Ovary (tissue), 7 donors: ENCODE measurements at regions not wholly inside any gene's neighbourhood (a gene's known extent, or its start where the extent isn't known, plus 50 kb on each side); places are given as distances from the start of the nearest gene placed in this dataset.
"Not testable (repeated sequence)": the region's sequence is repeated elsewhere in the genome, so short reads cannot be mapped to it uniquely, and the experiment has no call there.

Experiments
- DNase-seq, 5 donors: peaks; one replicate each; pipeline ENCODE4 v3.0.0-alpha.2; 2019 to 2020
- H3K27ac ChIP-seq, 2 donors: fragments of 200-600 bp; one replicate each; pipeline versions ENCODE4 v1.5.1 to v1.8.0; 2019 to 2022
- H3K27me3 ChIP-seq: fragments of 200-600 bp; one replicate; pipeline ENCODE4 v1.8.0; 2022
- H3K36me3 ChIP-seq: fragments of 200-600 bp; sonication (generic); one replicate; pipeline ENCODE4 v1.5.1; 2019
- H3K4me1 ChIP-seq: one replicate; pipeline ENCODE4 v1.8.1; 2013; ENCODE audit warnings: mild to moderate bottlenecking, moderate library complexity; ENCODE audit not compliant: insufficient read depth
- H3K4me3 ChIP-seq: fragments of 200-600 bp; sonication (generic); one replicate; pipeline ENCODE4 v1.5.1; 2017
- H3K9me3 ChIP-seq, 2 donors: fragments of 200-600 bp in 1 of 2; sonication (generic) in 1 of 2; one replicate each; pipeline versions ENCODE4 v1.5.1 to v1.8.1; 2013 to 2019; ENCODE audit warnings: mild to moderate bottlenecking in 1 of 2, moderate library complexity in 1 of 2
- EP300 ChIP-seq: sonication (generic); formaldehyde crosslinking; IDR thresholded peaks from one replicate; pipeline ENCODE4 v1.6.1; 2017; ENCODE audit warnings: antibody characterized with exemption
- POLR2A ChIP-seq: fragments of 450-650 bp; IDR thresholded peaks from one replicate; pipeline ENCODE4 v1.6.1; 2017; ENCODE audit warnings: antibody characterized with exemption, mild to moderate bottlenecking, moderate library complexity
- WGBS, 3 donors: extraction: QIAGEN DNeasy Blood & Tissue Kit in 1 of 3; methylation state at CpG; one replicate each; pipeline versions ENCODE4 v1.1.5 to v1.1.7; 2013 to 2017; 5-methylcytosine and 5-hydroxymethylcytosine counted together
- intact Hi-C, 4 donors: fragments of 100-400 bp; cut with DNase I; formaldehyde crosslinking; loops; one replicate each; pipeline versions ENCODE4 v1.11.0 to v1.15.1; 2022 to 2023
- TF ChIP-seq, protein P1 (sequence below), 3 donors: fragments of 450-650 bp in 2 of 3; fragments of 200-600 bp in 1 of 3; IDR thresholded peaks; one replicate each; pipeline versions ENCODE4 v1.5.1 to v1.8.0; 2016 to 2022; ENCODE audit warnings: antibody characterized with exemption in 3 of 3, mild to moderate bottlenecking in 1 of 3
- donor health status: DM: no; HTN: no; CAD: no; lungs with moderate emphysema.
- donor health status: DM: no; HTN: no; CAD: no.
- donor health status: Bipolar disorder and iron deficiency.
- donor health status: DM: no; HTN: no; CAD: no.
- donor health status: DM: yes; HTN: yes; CAD: no.

DNA sequence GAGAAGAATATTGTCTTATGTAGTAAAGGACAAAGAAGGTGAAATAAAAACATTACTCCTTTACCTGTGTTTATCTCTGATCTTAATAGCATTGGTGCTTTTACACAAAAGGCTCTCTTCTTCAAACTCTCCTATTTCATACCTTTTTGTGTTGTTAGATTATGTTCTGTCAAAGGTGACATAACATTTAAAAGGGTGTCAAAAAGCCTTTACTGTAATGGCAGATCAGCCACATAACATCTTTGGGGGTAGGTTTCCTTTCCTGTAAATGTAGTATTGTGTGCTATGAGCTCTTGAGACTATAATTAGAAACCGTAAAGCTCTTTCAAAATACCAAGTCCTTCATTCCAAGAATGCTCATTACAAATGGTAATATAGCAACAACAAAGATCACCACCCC is 400.1 kb downstream of the LNPK start:
- intact Hi-C loops, result no loop called here
- Histone ChIP-seq H3K9me3 (no peaks in the 10 kb centered on the region), H3K27me3 (no peaks in the 10 kb centered on the region), H3K36me3 (no peaks in the 10 kb centered on the region), H3K4me3 (no peak overlapping the region), H3K4me1 (no peaks in the 10 kb centered on the region), H3K27ac (no peak overlapping the region)
- no peak for DNase-seq
- TF ChIP-seq EP300 (no peak), POLR2A (no peak)
- TF ChIP-seq, protein P1, sequence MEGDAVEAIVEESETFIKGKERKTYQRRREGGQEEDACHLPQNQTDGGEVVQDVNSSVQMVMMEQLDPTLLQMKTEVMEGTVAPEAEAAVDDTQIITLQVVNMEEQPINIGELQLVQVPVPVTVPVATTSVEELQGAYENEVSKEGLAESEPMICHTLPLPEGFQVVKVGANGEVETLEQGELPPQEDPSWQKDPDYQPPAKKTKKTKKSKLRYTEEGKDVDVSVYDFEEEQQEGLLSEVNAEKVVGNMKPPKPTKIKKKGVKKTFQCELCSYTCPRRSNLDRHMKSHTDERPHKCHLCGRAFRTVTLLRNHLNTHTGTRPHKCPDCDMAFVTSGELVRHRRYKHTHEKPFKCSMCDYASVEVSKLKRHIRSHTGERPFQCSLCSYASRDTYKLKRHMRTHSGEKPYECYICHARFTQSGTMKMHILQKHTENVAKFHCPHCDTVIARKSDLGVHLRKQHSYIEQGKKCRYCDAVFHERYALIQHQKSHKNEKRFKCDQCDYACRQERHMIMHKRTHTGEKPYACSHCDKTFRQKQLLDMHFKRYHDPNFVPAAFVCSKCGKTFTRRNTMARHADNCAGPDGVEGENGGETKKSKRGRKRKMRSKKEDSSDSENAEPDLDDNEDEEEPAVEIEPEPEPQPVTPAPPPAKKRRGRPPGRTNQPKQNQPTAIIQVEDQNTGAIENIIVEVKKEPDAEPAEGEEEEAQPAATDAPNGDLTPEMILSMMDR (IDR thresholded peaks at IDR 0.05), result no peak
- 74 to 86% (median 77%) methylated on average over 1 of the region's 1 CpG for whole genome bisulfite sequencing, 3 donors

DNA sequence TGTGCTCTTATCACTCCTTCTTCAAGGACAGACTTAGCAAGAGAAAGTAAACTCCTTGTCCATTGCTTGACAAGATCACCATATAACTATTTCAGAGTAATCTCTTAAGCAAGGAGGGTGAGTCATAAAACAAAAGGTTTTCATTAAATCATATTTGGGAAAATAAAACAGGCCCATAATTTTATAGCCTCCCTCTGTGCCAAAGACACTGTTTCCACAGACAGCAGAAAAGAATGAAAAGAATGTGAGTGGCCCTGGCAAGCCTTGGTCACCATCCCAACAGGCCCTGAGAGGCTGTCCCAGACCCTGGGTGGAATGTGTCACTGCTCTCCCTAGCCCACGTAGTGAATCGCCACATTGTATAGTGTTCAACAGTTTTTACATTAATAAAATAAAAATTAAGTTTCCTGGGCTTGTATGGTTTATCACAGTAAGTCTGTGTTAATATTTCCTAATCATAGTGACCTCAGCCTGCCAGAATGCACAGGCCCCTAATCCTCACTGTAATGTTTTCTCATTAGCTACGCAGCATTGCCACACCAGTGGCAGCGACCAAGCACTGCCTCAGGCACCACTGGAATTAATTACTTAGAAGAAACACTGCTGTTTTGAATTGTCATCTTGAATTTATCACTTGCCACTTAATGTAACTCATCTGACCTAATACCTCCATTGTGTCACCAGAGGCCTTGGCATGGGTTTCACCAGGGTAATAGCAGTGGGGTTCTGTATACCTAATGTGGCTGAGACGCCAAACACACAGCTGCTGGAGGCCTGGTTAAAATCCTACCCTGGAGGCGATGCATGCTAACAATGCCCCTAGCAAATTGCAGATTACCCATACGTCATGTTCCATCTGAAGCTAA is 401.9 kb downstream of the LNPK start:
- H3K9me3 ChIP-seq, result no peaks in the 10 kb centered on the region
- H3K27ac ChIP-seq, result no peak overlapping the region
- no peaks in the 10 kb centered on the region for H3K27me3 ChIP-seq
- no peaks in the 10 kb centered on the region for H3K36me3 ChIP-seq
- TF ChIP-seq EP300 (no peak), POLR2A (no peak)
- TF ChIP-seq, protein P1 (IDR thresholded peaks at IDR 0.05), result no peak
- H3K4me1 ChIP-seq, result no peaks in the 10 kb centered on the region
- 77 to 85% (median 83%) methylated on average over 7 of the region's 7 CpGs for WGBS, 3 donors
- DNase-seq, result no peak
- intact Hi-C loops, result no loop called here
- no peak overlapping the region for H3K4me3 ChIP-seq

DNA sequence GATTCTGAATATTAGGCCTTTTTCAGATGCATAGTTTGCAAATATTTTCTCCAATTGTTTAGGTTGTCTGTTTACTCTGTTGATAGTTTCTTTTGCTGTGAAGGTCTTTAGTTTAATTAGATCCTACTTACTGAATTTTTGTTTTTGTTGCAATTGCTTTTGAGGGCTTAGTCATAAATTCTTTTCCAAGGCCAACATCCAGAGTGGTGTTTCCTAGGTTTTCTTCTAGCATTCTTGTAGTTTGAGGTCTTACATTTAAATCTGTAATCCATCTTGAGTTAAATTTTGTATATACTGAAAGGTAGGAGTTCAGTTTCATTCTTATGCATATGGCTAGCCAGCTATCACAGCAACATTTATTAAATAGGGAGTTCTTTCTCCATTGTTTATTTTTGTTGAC is 404.8 kb downstream of the LNPK start:
- intact Hi-C loops, result no loop called here
- H3K27ac ChIP-seq, result no peak overlapping the region
- H3K9me3 ChIP-seq, result no peaks in the 10 kb centered on the region
- H3K27me3 ChIP-seq, result no peaks in the 10 kb centered on the region
- no peaks in the 10 kb centered on the region for H3K4me1 ChIP-seq
- no peaks in the 10 kb centered on the region for H3K36me3 ChIP-seq
- H3K4me3 ChIP-seq, result no peak overlapping the region
- no peak for DNase-seq
- no peak for TF ChIP-seq POLR2A
- TF ChIP-seq, protein P1 (IDR thresholded peaks at IDR 0.05), result no peak
- no peak for TF ChIP-seq EP300

DNA sequence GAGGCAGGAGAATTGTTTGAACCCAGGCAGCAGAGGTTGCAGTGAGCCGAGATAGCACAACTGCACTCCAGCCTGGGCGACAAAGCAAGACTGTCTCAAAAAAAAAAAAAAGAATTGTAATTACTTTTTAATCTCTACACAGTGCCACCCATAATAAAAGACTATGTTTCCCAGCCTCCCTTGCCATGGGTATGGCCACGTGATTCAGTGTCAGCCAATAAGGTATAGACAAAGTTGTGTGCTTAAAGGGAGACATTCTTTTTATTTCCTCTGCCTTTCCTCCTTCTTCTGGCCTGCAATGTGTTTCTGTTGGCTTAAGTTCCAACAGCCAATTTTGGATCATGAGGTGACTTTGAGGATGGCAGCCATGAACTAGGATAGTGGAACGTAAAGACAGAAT is 406.9 kb downstream of the LNPK start:
- no peaks in the 10 kb centered on the region for H3K9me3 ChIP-seq
- no peak overlapping the region for H3K4me3 ChIP-seq
- no peak overlapping the region for H3K27ac ChIP-seq
- no peak for TF ChIP-seq EP300
- TF ChIP-seq, protein P1 (IDR thresholded peaks at IDR 0.05), result no peak
- 86 to 90% (median 88%) methylated on average over 4 of the region's 4 CpGs for WGBS, 3 donors
- H3K27me3 ChIP-seq, result no peaks in the 10 kb centered on the region
- H3K4me1 ChIP-seq, result no peaks in the 10 kb centered on the region
- no peak for DNase-seq
- intact Hi-C loops, result no loop called here
- H3K36me3 ChIP-seq, result no peaks in the 10 kb centered on the region

DNA sequence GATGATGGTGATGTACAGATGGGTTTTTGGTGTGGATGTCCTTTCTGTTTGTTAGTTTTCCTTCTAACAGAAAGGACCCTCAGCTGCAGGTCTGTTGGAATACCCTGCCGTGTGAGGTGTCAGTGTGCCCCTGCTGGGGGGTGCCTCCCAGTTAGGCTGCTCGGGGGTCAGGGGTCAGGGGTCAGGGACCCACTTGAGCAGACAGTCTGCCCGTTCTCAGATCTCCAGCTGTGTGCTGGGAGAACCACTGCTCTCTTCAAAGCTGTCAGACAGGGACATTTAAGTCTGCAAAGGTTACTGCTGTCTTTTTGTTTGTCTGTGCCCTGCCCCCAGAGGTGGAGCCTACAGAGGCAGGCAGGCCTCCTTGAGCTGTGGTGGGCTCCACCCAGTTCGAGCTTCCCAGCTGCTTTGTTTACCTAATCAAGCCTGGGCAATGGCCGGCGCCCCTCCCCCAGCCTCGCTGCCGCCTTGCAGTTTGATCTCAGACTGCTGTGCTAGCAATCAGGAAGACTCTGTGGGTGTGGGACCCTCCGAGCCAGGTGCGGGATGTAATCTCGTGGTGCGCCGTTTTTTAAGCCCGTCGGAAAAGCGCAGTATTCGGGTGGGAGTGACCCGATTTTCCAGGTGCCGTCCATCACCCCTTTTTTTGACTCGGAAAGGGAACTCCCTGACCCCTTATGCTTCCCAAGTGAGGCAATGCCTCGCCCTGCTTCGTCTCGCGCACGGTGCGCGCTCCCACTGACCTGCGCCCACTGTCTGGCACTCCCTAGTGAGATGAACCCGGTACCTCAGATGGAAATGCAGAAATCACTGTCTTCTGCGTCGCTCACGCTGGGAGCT is 408.2 kb downstream of the LNPK start:
- intact Hi-C loops, DNase-seq: not testable (repeated sequence)
- 71% methylated on average over 31 of the region's 32 CpGs for WGBS, 3 donors

DNA sequence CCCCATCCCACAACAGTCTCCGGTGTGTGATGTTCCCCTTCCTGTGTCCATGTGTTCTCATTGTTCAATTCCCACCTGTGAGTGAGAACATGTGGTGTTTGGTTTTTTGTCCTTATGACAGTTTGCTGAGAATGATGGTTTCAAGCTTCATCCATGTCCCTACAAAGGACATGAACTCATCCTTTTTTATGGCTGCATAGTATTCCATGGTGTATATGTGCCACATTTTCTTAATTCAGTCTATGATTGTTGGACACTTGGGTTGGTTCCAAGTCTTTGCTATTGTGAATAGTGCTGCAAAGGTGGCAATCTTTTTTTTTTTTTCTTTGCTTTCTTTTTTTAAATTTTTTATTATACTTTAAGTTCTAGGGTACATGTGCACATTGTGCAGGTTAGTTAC is 406.7 kb upstream of the ATP5MC3 start:
- WGBS, 3 donors, result 89 to 100% (median 100%) methylated on average over 1 of the region's 1 CpG
- H3K4me1 ChIP-seq, H3K36me3 ChIP-seq, H3K27me3 ChIP-seq, H3K9me3 ChIP-seq, H3K27ac ChIP-seq, intact Hi-C loops, DNase-seq, H3K4me3 ChIP-seq: not testable (repeated sequence)

More for the DNA sequence above, 408.2 kb downstream of the LNPK start:
- H3K27me3 ChIP-seq, H3K9me3 ChIP-seq, H3K4me1 ChIP-seq, H3K27ac ChIP-seq, H3K4me3 ChIP-seq, H3K36me3 ChIP-seq: not testable (repeated sequence)
